T-helper 2 cell (primary cell): ENCODE measurements at regions not wholly inside any gene's neighbourhood (a gene's known extent, or its start where the extent isn't known, plus 50 kb on each side); places are given as distances from the start of the nearest gene placed in this dataset.
A peak's percentile ranks its signal among the peaks of the same experiment; 100 is the strongest.

Experiments used
- DNase-seq, 5 experiments: peaks; one replicate each; pipeline versions ENCODE4 v3.0.0 to v3.0.0-alpha.2; 2012 to 2022

DNA sequence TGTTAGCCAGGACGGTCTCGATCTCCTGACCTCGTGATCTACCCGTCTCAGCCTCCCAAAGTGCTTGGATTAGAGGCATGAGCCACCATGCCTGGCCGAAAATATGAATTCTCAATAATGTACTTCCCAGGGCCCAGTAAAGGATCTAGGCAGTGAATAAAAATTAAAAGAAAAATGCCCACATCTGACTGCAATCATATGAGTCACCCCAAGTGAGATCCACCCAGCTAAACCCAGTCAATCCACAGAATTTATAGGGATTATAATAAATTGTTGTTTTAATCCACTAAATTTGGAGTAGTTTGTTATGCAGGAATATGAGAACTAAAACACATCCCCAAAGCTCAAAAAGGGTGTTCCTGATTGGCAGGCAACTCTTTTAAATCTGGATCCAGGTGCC lies 93.5 kb upstream of the STK39 start:
- DNase-seq = no peak

DNA sequence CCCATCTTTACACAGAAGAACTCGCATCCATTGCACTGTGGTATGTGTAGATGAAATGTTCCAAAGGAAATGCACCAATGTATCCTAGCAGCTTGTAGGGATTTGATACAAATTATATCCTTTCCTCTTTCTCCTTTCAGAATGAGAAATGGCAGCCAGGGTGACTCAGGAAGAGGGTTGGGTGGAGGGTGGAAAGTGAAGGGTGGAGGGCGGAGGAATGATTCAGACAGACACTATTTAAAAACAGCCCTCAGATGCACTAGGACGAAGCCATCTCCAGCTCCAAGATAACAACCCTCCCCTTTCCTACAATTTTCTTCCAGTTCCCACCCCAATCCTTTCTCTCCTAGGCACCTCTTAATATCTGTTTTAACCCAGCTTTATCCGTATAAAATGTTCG lies 96.2 kb upstream of the STK39 start:
- DNase-seq = no peak

DNA sequence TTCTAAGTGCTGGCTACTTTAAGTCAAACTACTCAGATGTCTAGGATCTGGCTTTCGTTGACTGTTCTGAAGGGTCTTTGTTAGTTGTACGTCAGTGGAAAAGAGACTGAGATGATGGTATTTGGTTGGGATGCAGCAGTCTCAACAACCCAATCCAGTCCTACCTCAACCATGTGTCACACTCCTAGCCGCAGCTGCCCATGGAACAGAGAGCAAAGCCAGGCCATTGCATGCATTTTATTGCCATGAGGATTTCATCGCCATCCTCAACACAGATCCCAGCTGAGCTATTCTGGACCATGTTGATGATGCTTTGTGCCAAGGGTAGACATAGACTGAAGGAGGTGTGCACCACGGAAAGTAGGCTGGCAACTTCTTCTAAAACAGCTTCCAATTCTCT lies 97.3 kb upstream of the STK39 start:
- no peak for DNase-seq

DNA sequence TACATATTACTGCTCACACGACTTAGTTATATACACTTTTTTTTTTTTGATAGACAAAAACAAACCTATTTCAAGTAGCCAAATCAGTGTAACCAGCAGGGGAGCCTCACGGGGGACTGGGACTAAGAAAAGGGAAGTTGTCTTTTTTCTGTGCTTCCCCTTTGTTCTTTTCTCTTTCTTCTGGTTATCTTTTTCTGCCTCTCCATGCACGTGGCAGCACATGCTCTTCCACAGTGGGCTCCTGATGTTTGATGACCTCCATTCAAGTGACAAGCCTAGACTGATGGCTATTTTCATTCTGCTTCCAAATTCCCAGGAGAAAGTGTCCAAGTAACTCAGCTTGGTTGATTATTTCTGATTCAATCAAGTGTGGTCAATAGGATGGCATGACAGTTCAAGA lies 98.2 kb upstream of the STK39 start:
- no peak for DNase-seq

DNA sequence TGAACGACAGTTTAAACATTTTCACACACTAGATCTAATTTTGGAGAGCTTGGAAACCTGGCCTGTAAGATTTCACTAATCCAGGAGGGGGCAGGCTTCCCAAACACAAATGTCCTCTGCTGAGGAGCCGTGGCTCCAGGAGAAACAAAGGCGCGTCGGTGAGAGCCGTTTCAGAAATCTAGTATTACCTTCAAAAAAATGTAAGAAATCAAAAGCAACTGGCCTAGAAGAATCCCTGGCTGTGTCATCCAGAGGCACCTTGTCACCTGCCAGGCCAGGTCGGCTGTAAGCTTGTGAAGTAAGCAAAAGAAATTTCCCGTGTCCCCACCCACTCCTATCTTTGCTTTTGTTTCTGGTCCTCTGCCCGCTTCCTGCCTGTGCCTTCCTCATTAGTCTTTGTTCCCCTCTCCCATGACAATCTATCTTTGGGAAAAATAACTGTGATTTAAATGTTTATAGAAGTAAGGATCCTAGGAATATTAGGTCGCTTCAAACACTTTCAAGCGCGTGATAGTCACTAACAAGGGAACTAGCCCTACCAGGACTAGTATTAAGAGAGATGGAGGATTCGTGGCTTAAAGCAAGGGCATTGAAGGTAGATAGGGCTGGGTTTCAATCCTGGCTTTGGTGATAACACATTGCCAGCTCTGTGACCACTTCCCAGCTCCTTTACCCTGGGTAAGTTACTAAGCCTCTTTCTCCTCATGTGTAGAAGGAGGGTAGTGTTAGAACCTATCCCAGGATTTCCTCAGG lies 99.5 kb upstream of the STK39 start:
- peak in 4 of 5 experiments; percentile 36 to 72 (median 44) for DNase-seq

DNA sequence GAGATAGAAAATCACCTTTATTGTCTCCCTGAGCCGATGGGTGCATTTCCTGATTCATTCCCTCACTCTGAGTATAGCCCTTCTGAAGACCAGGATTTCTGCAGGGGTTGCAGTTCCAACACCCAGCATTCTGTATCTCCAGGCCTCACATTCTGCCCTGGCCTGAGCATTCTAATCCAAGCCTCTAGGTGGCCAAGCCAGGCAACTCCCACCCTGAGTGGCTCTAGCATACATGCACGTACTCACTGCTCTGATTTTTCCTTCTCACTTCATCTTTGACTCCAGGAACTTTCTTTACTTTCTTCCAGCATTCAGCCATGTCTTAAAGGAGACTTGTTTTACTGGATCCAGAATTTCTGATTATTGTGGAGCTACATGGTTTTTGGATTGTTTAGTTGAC lies 100.7 kb upstream of the STK39 start:
- DNase-seq = peak in 1 of 5 experiments; percentile 31

DNA sequence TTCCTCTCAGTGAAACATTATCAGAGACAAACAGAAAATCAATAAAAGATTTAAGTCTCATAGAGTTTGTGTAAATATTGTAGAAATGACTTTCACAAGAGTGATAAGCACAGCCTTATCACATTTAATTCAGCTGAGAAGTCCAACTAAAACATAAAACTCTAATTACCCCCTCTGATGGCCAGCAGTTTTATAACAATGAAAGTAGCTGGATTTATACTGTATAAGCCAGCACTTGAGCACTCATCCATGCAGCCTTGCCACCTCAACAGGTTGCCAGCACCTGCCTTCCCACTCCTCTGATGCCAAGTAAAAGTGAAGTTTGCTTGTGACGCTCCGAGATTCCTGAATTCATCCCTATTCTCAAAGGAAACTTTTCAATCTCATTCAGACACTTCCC lies 103.0 kb upstream of the STK39 start:
- no peak for DNase-seq

DNA sequence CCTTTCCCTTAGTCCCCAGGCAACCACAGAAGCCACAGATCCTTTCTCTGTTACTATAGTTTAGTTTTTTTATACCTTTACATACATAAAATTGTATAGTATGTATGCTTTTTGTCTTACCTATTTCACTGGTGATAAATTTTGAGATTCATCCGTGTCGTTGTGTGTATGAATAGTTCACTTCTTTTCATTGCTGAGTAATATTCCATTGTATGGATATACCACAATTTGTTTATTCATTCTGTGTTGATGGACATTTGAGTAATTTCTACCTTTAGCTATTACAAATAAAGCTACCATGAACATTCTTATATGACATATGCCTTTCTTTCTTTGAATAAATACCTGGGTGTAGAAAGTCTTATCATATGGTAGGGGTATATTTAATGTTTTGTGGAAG lies 102.8 kb upstream of the CERS6 start:
- no peak for DNase-seq

DNA sequence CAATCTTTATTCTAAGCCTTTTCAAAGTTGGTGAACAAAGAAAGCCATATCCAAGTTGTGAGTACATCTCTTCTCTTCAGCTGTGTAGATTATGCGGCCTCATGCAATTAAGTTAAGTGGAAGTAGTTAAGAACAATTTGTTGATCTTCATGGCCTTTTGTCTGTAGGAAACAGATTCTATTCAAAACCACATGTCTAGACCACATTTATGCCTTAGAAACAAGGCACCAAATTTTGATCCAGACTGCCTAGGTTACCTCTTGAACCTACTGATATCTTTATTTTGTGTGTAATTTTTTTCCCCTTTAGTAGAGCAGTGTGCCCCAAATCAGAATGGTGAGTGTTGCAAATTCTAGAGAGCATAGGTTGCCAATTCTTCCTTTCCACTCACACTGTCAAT lies 101.6 kb upstream of the CERS6 start:
- DNase-seq = peak in 1 of 5 experiments; percentile 15

DNA sequence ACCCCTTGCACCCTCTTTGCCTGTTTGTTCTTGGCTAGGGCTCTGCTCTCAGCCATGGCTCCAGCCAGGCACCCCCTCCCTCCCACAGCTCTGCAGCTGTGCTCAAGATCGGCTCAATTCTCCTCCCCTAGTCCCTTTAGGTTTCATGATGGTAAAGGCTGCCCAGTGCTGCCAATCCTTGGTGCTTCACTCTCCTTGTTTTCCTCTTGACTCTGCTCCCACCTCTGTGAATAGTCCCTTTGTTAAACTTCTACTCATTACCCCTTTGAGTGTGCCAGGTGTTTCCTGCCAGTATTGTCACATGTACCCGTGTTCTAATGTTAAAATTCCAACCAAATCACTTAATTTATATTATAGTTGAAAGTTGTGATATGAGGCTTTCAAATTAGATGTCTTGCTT lies 101.0 kb upstream of the CERS6 start:
- no peak for DNase-seq

DNA sequence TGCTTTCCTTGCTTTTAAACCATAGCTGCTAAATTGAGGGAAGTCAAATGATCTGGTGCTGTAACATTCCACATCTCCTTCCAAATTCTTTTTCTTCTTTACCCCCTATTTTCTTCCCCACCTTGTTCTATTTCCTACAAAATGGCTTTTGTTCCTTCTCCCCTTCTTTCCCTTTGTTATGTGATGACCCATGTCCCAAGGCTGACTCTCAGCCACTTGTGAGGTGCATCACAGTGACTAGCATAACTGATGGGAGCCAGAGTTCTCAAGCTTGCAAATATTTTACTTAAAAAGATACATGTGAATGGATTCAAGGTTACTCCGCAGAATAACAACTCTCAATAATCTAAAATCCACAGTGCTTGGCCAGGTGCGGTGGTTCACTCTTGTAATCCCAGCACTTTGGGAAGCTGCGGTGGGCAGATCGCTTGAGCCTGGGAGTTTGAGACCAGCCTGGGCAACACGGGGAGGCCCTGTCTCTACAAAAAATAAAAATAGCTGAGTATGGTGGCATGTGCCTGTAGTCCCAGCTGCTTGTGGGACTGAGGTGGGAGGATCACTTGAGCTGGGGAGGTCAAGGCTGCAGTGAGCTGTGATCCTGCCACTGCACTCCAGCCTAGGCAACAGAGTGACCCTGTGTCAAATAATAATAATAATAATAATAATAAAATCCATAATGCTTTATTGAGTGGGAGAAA lies 100.1 kb upstream of the CERS6 start:
- no peak for DNase-seq

DNA sequence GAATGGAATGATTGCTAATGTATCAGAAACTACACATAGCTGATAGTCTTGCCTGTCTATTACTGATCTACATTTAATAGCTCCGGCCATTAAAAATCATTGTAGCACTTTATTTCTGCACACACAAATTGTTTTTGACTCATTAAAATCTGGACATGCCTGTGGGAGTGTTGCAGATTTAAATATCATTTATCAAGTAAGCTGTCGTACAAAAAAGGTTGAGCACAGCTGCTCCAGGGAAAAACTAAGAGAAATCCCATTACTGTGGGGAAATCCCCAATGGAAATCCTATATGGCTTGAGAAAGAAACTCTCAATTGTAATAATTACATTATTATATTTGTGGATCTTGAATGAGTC lies 99.6 kb upstream of the CERS6 start:
- DNase-seq = no peak

DNA sequence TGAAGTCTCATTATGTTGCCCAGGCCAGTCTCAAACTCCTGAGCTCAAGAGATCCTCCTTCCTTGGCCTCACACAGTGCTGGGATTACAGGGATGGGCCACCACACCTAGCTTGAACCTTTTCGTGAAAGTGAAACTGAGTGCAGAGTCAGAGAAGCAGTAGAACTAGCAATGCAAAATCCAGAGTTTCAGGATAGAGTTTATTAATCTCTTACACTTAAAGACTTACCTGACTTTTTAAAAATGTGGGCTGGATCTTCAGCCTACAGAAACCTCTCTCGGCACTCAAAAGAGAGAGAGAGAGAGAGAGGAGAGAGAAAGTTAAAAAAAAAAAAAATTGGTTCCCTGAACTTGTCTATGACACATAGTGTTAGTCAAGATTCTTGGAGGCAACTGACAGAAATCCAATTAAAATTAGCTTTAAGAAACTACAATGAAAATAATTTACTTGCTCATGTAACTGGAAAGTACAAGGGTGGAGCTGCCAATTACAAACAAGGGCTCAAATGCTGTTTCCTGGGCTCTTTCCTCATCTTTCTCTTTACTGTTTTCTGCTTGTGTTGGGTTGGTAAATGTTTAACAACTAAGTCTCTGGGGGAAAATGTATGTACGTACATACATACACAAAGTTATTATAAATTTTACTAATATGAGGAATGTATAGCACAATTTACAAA lies 98.1 kb upstream of the CERS6 start:
- DNase-seq = no peak

DNA sequence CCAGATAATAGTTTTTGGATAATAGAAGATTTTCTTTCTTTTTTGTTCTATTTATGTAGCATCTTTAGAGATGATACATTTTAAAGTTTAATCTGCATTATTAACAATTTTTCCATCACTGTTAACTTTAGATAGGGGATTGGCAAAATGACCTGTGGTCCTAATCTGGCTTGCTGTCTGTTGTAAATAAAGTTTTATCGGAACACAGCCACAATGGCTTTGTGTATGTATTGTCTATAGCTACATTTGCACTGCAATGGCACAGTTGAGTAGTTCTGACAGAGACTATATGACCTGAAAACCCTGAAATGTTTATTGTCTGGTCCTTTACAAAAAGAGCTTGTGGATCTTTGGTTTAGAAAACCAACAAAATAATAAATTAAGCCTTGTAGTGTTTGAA lies 97.0 kb upstream of the CERS6 start:
- no peak for DNase-seq

DNA sequence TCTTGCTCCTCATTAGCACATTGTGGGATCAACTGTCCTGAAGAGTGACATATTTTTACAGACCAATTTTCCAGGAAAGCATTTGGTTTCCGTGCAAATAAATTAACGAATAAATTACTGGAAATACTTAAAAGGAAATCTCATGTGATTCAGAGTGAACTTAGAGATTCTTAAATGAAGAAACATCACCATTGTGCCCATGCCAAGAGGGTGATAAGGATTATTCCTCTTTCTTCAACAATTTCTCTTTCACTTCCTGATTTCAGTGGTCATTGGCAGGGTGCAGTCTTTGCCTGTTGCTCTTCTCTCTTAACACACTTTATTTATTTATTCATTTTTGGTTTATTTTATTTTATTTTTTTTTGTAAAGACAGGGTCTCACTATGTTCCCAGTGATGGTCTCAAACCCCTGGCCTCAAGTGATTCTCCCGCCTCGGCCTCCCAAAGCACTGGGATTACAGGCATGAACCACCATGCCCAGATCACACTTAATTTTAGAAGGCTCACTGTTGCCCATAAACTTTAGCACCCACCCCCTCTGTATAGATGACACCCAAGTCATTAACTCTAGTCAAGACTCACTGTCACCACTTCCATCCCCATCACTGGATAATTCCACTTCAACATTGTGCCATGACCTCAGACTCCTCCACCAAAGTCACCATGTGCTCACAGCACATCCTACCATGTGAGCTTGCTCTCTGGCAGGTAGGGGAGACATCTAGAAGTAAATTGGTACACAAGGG lies 92.6 kb upstream of the CERS6 start:
- DNase-seq = no peak

DNA sequence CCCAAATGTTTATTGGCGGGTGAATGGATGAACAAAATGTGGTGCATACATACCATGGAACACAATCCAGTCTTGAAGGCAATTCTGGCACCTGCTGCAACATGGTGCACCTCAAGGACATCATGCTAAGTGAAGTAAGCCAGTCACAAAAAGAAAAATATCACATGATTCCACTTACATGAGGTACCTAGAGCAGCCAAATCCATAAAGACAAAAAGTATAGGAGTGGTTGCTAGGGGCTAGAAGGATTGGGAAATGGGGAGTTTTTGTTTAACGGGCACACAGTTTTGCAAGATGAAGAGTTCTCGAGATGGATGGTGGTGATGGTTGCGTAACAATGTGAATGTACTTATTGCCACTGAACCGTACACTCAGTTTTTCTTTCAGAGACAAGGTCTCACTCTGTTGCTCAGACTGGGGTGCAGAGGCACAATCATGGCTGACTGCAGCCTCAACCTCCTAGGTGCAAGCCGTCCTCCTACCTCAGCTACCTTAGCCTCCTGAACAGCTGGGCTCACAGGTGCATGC lies 90.9 kb upstream of the CERS6 start:
- no peak for DNase-seq

DNA sequence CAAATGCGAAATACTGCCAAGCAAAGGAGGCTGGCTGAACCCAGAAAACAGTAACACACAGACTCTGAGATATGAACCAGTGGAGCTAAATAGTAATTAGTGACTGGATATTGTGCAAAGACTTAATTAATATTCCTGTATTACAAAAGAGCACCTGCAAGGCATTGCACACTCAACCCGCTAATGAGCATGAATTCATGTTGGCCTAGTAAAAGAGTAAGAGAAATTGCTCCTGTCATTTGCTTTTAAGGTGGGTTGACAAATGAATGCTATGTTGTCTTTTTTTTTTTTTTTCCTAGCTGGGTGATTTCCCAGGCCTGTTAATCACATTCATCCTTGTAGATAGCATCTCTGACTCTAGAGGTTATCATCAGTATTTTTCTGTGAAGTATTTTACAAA lies 87.0 kb upstream of the CERS6 start:
- DNase-seq = no peak

DNA sequence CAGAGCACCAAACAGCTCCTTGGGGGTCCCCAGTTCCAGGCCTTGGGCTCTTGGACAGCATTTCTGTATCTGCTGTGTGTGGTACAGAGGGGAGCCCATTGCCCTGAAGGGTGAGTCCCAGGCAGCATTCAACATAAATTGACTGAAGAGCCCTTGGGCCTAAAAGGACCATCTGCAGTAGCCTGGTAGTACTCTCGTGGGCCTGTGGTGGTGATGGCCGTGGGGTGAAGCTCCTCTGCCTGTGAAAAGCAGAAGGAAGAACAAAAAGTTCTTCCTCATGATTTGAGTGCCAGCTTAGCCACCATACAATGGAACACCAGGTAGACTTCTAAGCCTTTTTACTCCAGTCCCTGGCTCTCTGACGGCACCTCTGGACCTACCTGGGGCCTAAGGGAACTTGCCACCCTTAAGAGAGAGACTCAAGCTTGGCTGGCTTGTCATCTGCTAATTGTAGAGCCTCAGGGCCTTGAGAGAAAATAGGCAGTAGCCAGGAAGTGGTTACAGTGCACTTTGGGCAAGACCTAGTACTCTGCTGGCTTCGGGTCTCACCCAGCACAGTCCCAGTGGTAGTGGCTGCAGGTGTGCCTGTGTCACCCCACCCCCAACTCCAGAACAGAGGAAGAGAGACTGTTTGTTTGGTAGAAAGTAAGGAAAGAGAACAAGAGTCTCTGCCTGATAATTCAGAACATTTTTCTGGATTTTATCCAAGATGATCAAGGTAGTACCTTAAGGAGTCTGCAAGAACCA lies 84.6 kb upstream of the CERS6 start:
- peak in 1 of 5 experiments; percentile 42 for DNase-seq

DNA sequence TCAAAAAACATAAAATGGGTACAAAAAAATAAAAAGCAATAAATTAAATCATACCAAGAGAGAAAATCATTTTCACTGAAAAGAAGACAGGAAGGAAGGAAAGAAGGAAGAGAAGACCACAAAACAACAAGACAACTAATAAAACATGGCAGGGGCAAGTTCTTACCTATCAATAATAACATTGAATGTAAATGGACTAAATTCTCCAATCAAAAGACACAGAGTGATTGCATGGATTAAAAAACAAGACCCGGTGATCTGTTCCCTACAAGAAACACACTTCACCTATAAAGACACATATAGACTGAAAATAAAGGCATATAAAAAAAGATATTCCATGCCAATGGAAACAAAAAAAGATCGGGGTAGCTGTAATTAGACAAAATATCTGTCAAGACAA lies 82.6 kb upstream of the CERS6 start:
- DNase-seq = no peak

DNA sequence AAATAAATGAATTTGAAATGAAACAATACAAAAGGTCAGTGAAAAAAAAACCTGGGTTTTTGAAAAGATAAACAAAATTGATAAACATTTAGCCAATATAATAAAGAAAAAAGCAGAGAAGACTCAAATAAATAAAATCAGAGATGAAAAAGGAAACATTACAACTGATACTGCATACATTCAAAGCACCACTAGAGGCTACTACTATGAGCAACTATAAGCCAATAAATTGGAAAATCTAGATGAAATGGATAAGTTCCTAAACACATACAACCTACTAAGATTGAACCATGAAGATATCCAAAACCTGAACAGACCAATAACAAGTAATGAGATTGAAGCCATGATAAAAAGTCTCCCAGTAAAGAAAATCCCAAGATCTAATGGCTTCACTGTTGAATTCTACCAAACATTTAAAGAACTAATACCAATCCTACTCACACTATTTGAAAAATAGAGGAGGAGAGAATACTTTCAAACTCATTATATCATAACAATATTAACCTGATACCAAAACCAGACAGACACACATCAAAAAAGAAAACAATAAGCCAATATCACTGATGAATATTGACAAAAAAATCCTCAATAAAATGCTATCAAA lies 80.8 kb upstream of the CERS6 start:
- DNase-seq = no peak

DNA sequence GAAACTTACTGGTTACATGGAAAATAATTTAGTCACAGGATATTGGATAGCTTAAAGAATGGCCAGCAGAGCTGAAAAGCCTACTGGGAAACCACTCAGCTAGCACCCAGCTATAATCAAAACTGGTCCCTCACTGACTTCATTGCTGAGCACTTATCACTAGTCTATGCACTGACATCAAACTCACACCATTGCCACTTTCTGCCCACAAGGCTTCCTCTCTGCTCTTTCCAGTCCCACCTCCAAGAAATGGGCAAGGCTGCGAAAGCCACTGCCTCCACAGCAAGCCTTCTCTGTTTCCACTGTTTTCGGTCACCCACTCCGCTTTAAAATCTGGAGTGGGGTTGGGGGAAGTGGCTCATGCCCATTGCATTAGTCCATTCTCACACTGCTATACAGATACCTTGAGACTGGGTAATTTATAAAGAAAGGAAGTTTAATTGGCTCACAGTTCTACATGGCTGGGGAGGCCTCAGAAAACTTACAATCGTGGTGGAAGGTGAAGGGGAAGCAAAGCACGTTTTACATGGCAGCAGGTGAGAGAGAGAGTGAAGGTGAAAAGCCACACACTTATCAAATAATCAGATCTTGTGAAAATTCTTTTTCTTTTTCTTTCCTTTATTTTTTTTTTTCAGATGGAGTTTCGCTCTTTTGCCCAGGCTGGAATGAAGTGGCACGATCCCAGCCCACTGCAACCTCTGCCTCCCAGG lies 77.0 kb upstream of the CERS6 start:
- DNase-seq = peak in 2 of 5 experiments; percentile 34 to 50
